Skeletal muscle tissue (tissue), 3 donors: ENCODE measurements at regions not wholly inside any gene's neighbourhood (a gene's known extent, or its start where the extent isn't known, plus 50 kb on each side); places are given as distances from the start of the nearest gene placed in this dataset.
"Not testable (repeated sequence)": the region's sequence is repeated elsewhere in the genome, so short reads cannot be mapped to it uniquely, and the experiment has no call there.

Experiments
- H3K27ac ChIP-seq: one replicate; pipeline ENCODE4 v1.7.0; 2013; ENCODE audit warnings: mild to moderate bottlenecking, low read depth, low read length, inconsistent platforms
- H3K27me3 ChIP-seq, 3 donors: one replicate each; pipeline ENCODE4 v1.7.0; 2013; ENCODE audit warnings: low read length in 3 of 3; ENCODE audit not compliant: control insufficient read depth in 3 of 3, insufficient read depth in 3 of 3
- H3K36me3 ChIP-seq, 3 donors: one replicate each; pipeline ENCODE4 v1.7.0; 2013; ENCODE audit warnings: low read length in 3 of 3; ENCODE audit not compliant: control insufficient read depth in 3 of 3, insufficient read depth in 3 of 3
- H3K4me1 ChIP-seq, 3 donors: one replicate each; pipeline ENCODE4 v1.7.0; 2013; ENCODE audit warnings: low read length in 3 of 3, mild to moderate bottlenecking in 3 of 3; ENCODE audit not compliant: control insufficient read depth in 3 of 3, insufficient read depth in 3 of 3
- H3K4me3 ChIP-seq, 3 donors: one replicate each; pipeline ENCODE4 v1.7.0; 2013; ENCODE audit warnings: low read length in 3 of 3
- H3K9ac ChIP-seq, 3 donors: one replicate each; pipeline ENCODE4 v1.7.0; 2013; ENCODE audit warnings: low read length in 3 of 3, mild to moderate bottlenecking in 3 of 3, moderate library complexity in 2 of 3, low read depth in 1 of 3
- H3K9me3 ChIP-seq, 3 donors: one replicate each; pipeline ENCODE4 v1.7.0; 2013; ENCODE audit warnings: low read length in 3 of 3; ENCODE audit not compliant: control insufficient read depth in 3 of 3
- donor health status: Osteomylitis.

GRCh38 chr22:44650806-44651205 lies 51.2 kb upstream of the PRR5 start:
- no peak overlapping the region for H3K4me3 ChIP-seq
- H3K27ac ChIP-seq: no peak overlapping the region
- no peaks in the 10 kb centered on the region for H3K9me3 ChIP-seq
- no peak overlapping the region for H3K9ac ChIP-seq
- no peaks in the 10 kb centered on the region for H3K36me3 ChIP-seq
- peaks cover 0 to 10% (median 5%) of the 10 kb centered on the region in 3 donors for H3K4me1 ChIP-seq
- peaks cover 4 to 7% (median 5%) of the 10 kb centered on the region in 3 donors for H3K27me3 ChIP-seq

- peak overlapping the region in 1 of 3 donors; percentile 50 for H3K9ac ChIP-seq
- peaks cover 4 to 7% (median 5%) of the 10 kb centered on the region in 3 donors for H3K27me3 ChIP-seq
- H3K36me3 ChIP-seq: no peaks in the 10 kb centered on the region
- H3K4me1 ChIP-seq: peaks cover 0 to 10% (median 5%) of the 10 kb centered on the region in 3 donors
- peak overlapping the region; percentile 19 for H3K27ac ChIP-seq
- no peak overlapping the region for H3K4me3 ChIP-seq
- peaks cover 0 to 3% (median 0%) of the 10 kb centered on the region in 3 donors for H3K9me3 ChIP-seq
Measured at GRCh38 chr22:44648821-44649565, 53.0 kb upstream of the PRR5 start.

- Histone ChIP-seq H3K27ac (no peak overlapping the region), H3K36me3 (no peaks in the 10 kb centered on the region), H3K9ac (peak overlapping the region in 1 of 3 donors; percentile 50), H3K4me1 (peaks cover 0 to 10% (median 5%) of the 10 kb centered on the region in 3 donors), H3K9me3 (peaks cover 0 to 3% (median 0%) of the 10 kb centered on the region in 3 donors), H3K27me3 (peaks cover 4 to 7% (median 5%) of the 10 kb centered on the region in 3 donors), H3K4me3 (no peak overlapping the region)
Measured at GRCh38 chr22:44648085-44648820, 53.8 kb upstream of the PRR5 start.

- peaks cover 0 to 10% (median 5%) of the 10 kb centered on the region in 3 donors for H3K4me1 ChIP-seq
- no peak overlapping the region for H3K9ac ChIP-seq
- H3K27me3 ChIP-seq: peaks cover 4 to 7% (median 5%) of the 10 kb centered on the region in 3 donors
- no peak overlapping the region for H3K4me3 ChIP-seq
- H3K36me3 ChIP-seq: no peaks in the 10 kb centered on the region
- no peak overlapping the region for H3K27ac ChIP-seq
- H3K9me3 ChIP-seq: peaks cover 0 to 3% (median 0%) of the 10 kb centered on the region in 3 donors
Measured at GRCh38 chr22:44647141-44647540, 54.9 kb upstream of the PRR5 start.

GRCh38 chr22:44646668-44647067 lies 55.3 kb upstream of the PRR5 start:
- H3K27ac ChIP-seq: no peak overlapping the region
- peaks cover 4 to 7% (median 5%) of the 10 kb centered on the region in 3 donors for H3K27me3 ChIP-seq
- H3K9me3 ChIP-seq: peaks cover 0 to 3% (median 0%) of the 10 kb centered on the region in 3 donors
- no peak overlapping the region for H3K9ac ChIP-seq
- H3K4me1 ChIP-seq: peaks cover 0 to 10% (median 5%) of the 10 kb centered on the region in 3 donors
- no peak overlapping the region for H3K4me3 ChIP-seq
- H3K36me3 ChIP-seq: no peaks in the 10 kb centered on the region

GRCh38 chr22:44646141-44646540 lies 55.9 kb upstream of the PRR5 start:
- H3K36me3 ChIP-seq: no peaks in the 10 kb centered on the region
- H3K27ac ChIP-seq: no peak overlapping the region
- H3K9me3 ChIP-seq: peaks cover 0 to 3% (median 0%) of the 10 kb centered on the region in 3 donors
- no peak overlapping the region for H3K4me3 ChIP-seq
- peaks cover 2 to 7% (median 4%) of the 10 kb centered on the region in 3 donors for H3K27me3 ChIP-seq
- H3K4me1 ChIP-seq: peaks cover 0 to 10% (median 5%) of the 10 kb centered on the region in 3 donors
- no peak overlapping the region for H3K9ac ChIP-seq

- H3K36me3 ChIP-seq: no peaks in the 10 kb centered on the region
- no peak overlapping the region for H3K4me3 ChIP-seq
- no peak overlapping the region for H3K27ac ChIP-seq
- H3K4me1 ChIP-seq: peaks cover 2 to 11% (median 6%) of the 10 kb centered on the region in 3 donors
- H3K9ac ChIP-seq: no peak overlapping the region
- peaks cover 4 to 7% (median 7%) of the 10 kb centered on the region in 3 donors for H3K27me3 ChIP-seq
- H3K9me3 ChIP-seq: peaks cover 0 to 3% (median 0%) of the 10 kb centered on the region in 3 donors
Measured at GRCh38 chr22:44645531-44645930, 56.5 kb upstream of the PRR5 start.

GRCh38 chr22:44645083-44645482 lies 56.9 kb upstream of the PRR5 start:
- Histone ChIP-seq H3K9me3 (peaks cover 0 to 3% (median 0%) of the 10 kb centered on the region in 3 donors), H3K36me3 (no peaks in the 10 kb centered on the region), H3K27ac (no peak overlapping the region), H3K4me3 (no peak overlapping the region), H3K4me1 (peaks cover 4 to 14% (median 9%) of the 10 kb centered on the region in 3 donors), H3K9ac (no peak overlapping the region), H3K27me3 (peaks cover 4 to 7% (median 7%) of the 10 kb centered on the region in 3 donors)

GRCh38 chr22:44643526-44644101 lies 58.4 kb upstream of the PRR5 start:
- not testable (repeated sequence) for H3K9me3 ChIP-seq, H3K36me3 ChIP-seq, H3K9ac ChIP-seq, H3K27me3 ChIP-seq, H3K4me3 ChIP-seq, H3K27ac ChIP-seq
- H3K4me1 ChIP-seq: peaks cover 12 to 19% (median 17%) of the 10 kb centered on the region in 3 donors
